Astrocyte of the hippocampus (primary cell): ENCODE measurements at regions not wholly inside any gene's neighbourhood (a gene's known extent, or its start where the extent isn't known, plus 50 kb on each side); places are given as distances from the start of the nearest gene placed in this dataset.
"Not testable (repeated sequence)": the region's sequence is repeated elsewhere in the genome, so short reads cannot be mapped to it uniquely, and the experiment has no call there.

Experiments used
- DNase-seq: peaks from one replicate; pipeline ENCODE4 v3.0.0; 2011; ENCODE audit warnings: low read depth, low spot score

- DNase-seq: no peak
Observed at GRCh38 chr6:167546611-167547327, 221.9 kb downstream of the TTLL2 start.

- no peak for DNase-seq
Observed at GRCh38 chr6:167547328-167547692, 222.4 kb downstream of the TTLL2 start.

- DNase-seq: peak; percentile 49
Observed at GRCh38 chr6:167547751-167548150, 222.9 kb downstream of the TTLL2 start.

- peak; percentile 56 for DNase-seq
Observed at GRCh38 chr6:167548451-167548850, 223.6 kb downstream of the TTLL2 start.

- DNase-seq: no peak
Observed at GRCh38 chr6:167549213-167549612, 224.3 kb downstream of the TTLL2 start.

- DNase-seq: peak; percentile 89
Observed at GRCh38 chr6:167550941-167551627, 226.2 kb downstream of the TTLL2 start.

DNA sequence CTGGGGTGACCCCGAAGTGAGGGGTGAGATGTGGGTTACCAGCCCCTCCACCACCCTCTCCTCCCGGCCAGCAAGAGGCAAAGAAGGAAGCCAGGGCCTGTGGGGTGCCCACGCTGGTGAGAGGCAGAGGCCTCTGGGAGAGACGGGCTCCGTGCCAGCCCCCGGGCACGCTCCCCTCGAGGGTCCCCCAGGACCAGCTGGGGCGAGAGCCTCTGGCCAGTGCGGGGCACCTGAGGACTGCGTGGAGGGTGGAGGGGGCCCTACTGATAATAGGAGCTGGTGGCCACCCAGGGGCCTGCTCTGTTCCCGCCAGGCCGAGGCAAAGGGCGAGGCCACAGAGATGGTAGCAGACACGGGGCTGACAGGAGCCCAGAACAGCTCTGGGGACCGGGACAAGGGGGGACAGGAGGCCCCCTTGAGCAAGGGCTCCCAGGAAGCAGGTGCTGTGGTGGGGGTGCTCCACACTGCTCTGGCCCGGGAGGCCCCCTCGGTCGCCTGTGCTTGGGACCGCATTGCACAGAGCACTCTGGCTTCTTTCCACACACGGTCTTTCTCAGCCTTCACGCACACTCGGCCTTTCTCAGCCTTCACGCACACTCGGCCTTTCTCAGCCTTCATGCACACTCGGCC lies 226.9 kb downstream of the TTLL2 start:
- no peak for DNase-seq

DNA sequence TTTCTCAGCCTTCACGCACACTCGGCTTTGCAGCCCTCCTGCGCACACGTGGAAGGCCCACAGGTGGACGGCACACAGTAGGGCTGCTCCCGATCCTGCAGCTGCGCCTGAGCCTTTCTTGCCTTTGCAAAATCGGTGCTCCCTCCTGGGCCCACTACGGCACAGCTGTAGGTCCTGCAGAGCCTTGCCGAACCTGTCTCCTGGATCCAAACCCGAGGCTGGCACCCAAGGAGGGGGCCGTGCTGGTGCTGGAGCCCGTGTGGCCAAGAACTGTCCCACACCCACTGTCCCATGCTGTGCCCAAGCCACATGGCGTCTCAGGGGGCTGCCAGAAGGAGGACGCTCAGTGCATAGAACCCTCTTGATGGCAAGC lies 227.4 kb downstream of the TTLL2 start:
- DNase-seq: no peak

- DNase-seq: no peak
Observed at GRCh38 chr6:167552961-167553735, 228.3 kb downstream of the TTLL2 start.

- DNase-seq: no peak
Observed at GRCh38 chr6:167553736-167554119, 228.8 kb downstream of the TTLL2 start.

DNA sequence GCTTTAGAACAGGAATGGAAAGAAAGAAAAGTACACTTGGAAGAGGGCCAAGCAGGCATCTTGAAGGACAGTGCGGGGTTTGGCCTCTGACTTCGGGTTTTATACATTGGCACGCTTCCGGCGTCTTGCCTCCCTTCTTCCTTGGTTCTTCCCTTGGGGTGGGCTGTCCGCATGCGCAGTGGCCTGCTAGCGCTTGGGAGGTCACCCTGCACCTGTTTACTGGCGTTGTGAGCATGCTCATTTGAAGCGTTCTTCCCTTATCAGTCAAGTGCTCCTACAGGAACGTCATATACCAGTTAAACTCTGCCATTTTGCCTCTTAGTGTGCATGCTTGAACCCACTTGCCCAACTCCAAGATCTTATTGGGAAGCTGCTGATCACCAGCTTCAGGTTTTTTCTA lies 230.0 kb downstream of the TTLL2 start:
- no peak for DNase-seq

DNA sequence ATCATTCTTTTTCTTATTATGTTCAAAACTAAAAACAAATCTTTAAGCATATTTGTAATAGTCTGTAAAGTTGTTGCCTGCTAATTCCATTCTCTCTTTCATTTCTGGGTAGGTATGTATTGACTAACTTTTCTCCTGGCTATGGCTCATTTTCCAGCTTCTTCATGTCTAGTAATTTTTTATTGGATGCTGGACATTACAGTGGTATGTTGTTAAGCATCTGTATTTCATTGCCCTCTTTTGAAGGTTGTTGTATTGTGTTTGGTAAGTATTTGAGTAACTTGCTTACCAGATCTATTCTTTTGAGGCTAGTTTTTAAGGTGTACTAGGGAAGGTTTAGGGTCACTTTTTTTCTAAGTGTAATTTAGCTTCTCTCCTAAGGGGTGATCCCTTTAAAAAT lies 230.9 kb downstream of the TTLL2 start:
- no peak for DNase-seq

DNA sequence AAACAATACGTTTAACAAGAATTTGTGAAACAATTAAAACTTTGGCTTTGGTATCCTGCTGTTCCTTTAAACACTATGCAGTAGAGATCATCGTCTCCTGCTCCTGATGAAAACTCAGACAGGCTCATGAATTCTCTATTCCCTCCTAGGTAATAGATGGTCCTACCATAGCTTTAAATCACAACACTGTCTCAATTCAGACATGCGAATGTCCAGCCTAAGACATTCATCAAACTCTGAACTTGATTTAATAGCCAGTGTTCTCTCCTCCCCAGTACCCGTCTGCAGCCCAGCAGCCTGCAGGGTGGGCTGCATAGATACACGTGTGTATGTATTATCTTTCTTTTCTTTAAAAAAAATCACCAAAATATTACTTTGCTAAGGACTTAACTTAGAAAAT lies 232.8 kb downstream of the TTLL2 start:
- DNase-seq: no peak

GRCh38 chr6:167558246-167559177 lies 233.6 kb downstream of the TTLL2 start:
- DNase-seq: no peak

GRCh38 chr6:167559675-167560479 lies 235.0 kb downstream of the TTLL2 start:
- no peak for DNase-seq

GRCh38 chr6:167560673-167561569 lies 236.0 kb downstream of the TTLL2 start:
- DNase-seq: no peak

GRCh38 chr6:167562862-167563261 lies 238.0 kb downstream of the TTLL2 start:
- DNase-seq: not testable (repeated sequence)

DNA sequence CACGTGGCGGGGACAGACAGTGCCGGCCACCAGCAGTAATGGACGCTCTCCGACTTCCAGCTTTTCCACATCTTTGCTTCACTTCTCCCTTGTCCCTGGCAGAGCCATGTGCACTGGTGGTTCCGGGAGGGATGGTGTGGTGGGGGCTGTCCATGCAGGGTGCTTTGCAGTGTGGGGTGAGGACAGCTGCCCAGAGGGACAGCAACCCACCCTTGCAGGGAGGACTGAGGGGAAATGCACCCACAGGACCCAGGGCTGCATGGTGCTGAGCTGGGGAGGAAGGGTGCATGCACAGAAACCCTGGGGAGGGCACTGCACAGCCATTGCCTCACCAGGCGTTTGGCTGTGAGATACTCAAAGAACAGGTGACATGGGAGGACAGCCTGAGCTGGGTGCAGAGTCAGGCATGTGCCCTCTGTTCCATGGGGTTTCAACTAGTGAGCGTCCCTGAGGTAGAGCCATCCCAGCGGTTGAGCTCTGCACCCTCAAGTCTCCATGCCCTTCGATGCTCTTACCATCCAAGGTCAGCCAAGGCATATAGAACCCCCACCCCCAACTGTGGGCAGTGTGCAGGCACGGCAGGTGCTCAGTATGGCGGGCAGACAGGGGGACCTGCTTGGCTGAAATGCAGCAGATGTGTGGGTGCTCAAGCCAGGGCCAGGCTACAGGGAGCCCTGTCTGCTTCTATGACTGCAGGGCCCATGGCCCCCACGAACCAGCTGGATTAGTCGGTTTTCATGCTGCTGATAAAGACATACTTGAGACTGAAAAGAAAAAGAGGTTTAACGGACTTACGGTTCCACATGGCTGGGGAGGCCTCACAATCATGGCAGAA lies 239.7 kb downstream of the TTLL2 start:
- no peak for DNase-seq
